Sigmoid colon (tissue), 6 donors: ENCODE measurements at regions not wholly inside any gene's neighbourhood (a gene's known extent, or its start where the extent isn't known, plus 50 kb on each side); places are given as distances from the start of the nearest gene placed in this dataset.
A peak's percentile ranks its signal among the peaks of the same experiment; 100 is the strongest.

Experiments used
- DNase-seq: peaks from one replicate; pipeline ENCODE4 v3.0.0-alpha.2; 2019
- H3K27ac ChIP-seq, 4 donors: fragments of 200-600 bp; sonication (generic); one replicate each; pipeline ENCODE4 v1.5.1; 2016 to 2019; ENCODE audit warnings: mild to moderate bottlenecking in 1 of 4
- H3K27me3 ChIP-seq, 3 donors: fragments of 200-600 bp; sonication (generic); one replicate each; pipeline ENCODE4 v1.5.1; 2019; ENCODE audit warnings: mild to moderate bottlenecking in 1 of 3
- H3K36me3 ChIP-seq, 4 donors: fragments of 200-600 bp; sonication (generic); one replicate each; pipeline ENCODE4 v1.5.1; 2016 to 2019
- H3K4me1 ChIP-seq, 4 donors: fragments of 200-600 bp; sonication (generic); one replicate each; pipeline ENCODE4 v1.5.1; 2017 to 2019
- H3K4me3 ChIP-seq, 4 donors: fragments of 200-600 bp; sonication (generic); one replicate each; pipeline ENCODE4 v1.5.1; 2017 to 2019; ENCODE audit warnings: mild to moderate bottlenecking in 2 of 4, moderate library complexity in 1 of 4
- H3K9me3 ChIP-seq, 4 donors: fragments of 200-600 bp in 3 of 4; sonication (generic) in 3 of 4; one replicate each; pipeline versions ENCODE4 v1.5.1 to v1.6.1; 2013 to 2019
- CTCF ChIP-seq, 4 experiments: fragments of 450-650 bp in 3 of 4; fragments of 200-600 bp in 1 of 4; IDR thresholded peaks; one replicate each; pipeline ENCODE4 v1.5.1; 2016 to 2019; ENCODE audit warnings: antibody characterized with exemption in 4 of 4, mild to moderate bottlenecking in 3 of 4, moderate library complexity in 2 of 4
- EP300 ChIP-seq, 4 donors: sonication (generic); formaldehyde crosslinking; IDR thresholded peaks; one replicate each; pipeline ENCODE4 v1.6.1; 2017; ENCODE audit warnings: antibody characterized with exemption in 4 of 4
- POLR2A ChIP-seq, 2 donors: fragments of 450-650 bp; IDR thresholded peaks; one replicate each; pipeline ENCODE4 v1.6.1; 2016; ENCODE audit warnings: antibody characterized with exemption in 2 of 2, mild to moderate bottlenecking in 2 of 2, moderate library complexity in 2 of 2
- POLR2AphosphoS5 ChIP-seq, 4 donors: sonication (generic); formaldehyde crosslinking; IDR thresholded peaks; one replicate each; pipeline ENCODE4 v1.6.1; 2017; ENCODE audit warnings: antibody characterized with exemption in 4 of 4
- WGBS, 2 donors: extraction: QIAGEN DNeasy Blood & Tissue Kit; methylation state at CpG; one replicate each; pipeline ENCODE4 v1.1.7; 2013; 5-methylcytosine and 5-hydroxymethylcytosine counted together
- intact Hi-C: fragments of 100-400 bp; cut with DNase I; formaldehyde crosslinking; loops from one replicate; pipeline ENCODE4 v1.15.1; 2023
- donor health status: healthy with polysubstance abuse.
- donor health status: healthy.

- peaks cover 0 to 3% (median 0%) of the 10 kb centered on the region in 4 donors for H3K9me3 ChIP-seq
- TF ChIP-seq CTCF (IDR thresholded peaks at IDR 0.05) (no peak), EP300 (IDR thresholded peaks at IDR 0.05) (no peak), POLR2AphosphoS5 (IDR thresholded peaks at IDR 0.05) (no peak), POLR2A (IDR thresholded peaks at IDR 0.05) (no peak)
- H3K27me3 ChIP-seq, result peaks cover 0 to 3% (median 0%) of the 10 kb centered on the region in 3 donors
- H3K4me3 ChIP-seq, result no peak overlapping the region
- H3K27ac ChIP-seq, result no peak overlapping the region
- intact Hi-C loops, result no loop called here
- H3K4me1 ChIP-seq, result no peaks in the 10 kb centered on the region
- no peak for DNase-seq
- 59 to 71% methylated on average over 5 of the region's 5 CpGs for WGBS, 2 donors
- H3K36me3 ChIP-seq, result no peaks in the 10 kb centered on the region
Observed at GRCh38 chr11:44505581-44506054, 59.8 kb upstream of the CD82 start.

GRCh38 chr11:44506375-44507016, 59.0 kb upstream of the CD82 start:
- peak; percentile 28 for DNase-seq
- 29 to 71% methylated on average over 7 of the region's 7 CpGs for WGBS, 2 donors
- Histone ChIP-seq H3K9me3 (peaks cover 0 to 3% (median 0%) of the 10 kb centered on the region in 4 donors), H3K27ac (no peak overlapping the region), H3K36me3 (no peaks in the 10 kb centered on the region), H3K4me1 (no peaks in the 10 kb centered on the region), H3K27me3 (peaks cover 0 to 9% (median 0%) of the 10 kb centered on the region in 3 donors), H3K4me3 (no peak overlapping the region)
- TF ChIP-seq CTCF (IDR thresholded peaks at IDR 0.05) (no peak), POLR2A (IDR thresholded peaks at IDR 0.05) (no peak), EP300 (IDR thresholded peaks at IDR 0.05) (no peak), POLR2AphosphoS5 (IDR thresholded peaks at IDR 0.05) (no peak)
- intact Hi-C loops, result no loop called here

GRCh38 chr11:44507491-44507890, 58.0 kb upstream of the CD82 start:
- peaks cover 0 to 13% (median 0%) of the 10 kb centered on the region in 3 donors for H3K27me3 ChIP-seq
- intact Hi-C loops, result no loop called here
- no peaks in the 10 kb centered on the region for H3K4me1 ChIP-seq
- 90 to 96% methylated on average over 3 of the region's 3 CpGs for WGBS, 2 donors
- no peaks in the 10 kb centered on the region for H3K36me3 ChIP-seq
- TF ChIP-seq POLR2AphosphoS5 (IDR thresholded peaks at IDR 0.05) (no peak), POLR2A (IDR thresholded peaks at IDR 0.05) (no peak), EP300 (IDR thresholded peaks at IDR 0.05) (no peak), CTCF (IDR thresholded peaks at IDR 0.05) (no peak)
- H3K9me3 ChIP-seq, result peaks cover 0 to 3% (median 0%) of the 10 kb centered on the region in 4 donors
- DNase-seq, result no peak
- no peak overlapping the region for H3K4me3 ChIP-seq
- H3K27ac ChIP-seq, result no peak overlapping the region

GRCh38 chr11:44507896-44508445, 57.5 kb upstream of the CD82 start:
- no peak overlapping the region for H3K4me3 ChIP-seq
- intact Hi-C loops, result no loop called here
- 83 to 92% methylated on average over 3 of the region's 3 CpGs for WGBS, 2 donors
- H3K9me3 ChIP-seq, result peaks cover 0 to 3% (median 0%) of the 10 kb centered on the region in 4 donors
- H3K36me3 ChIP-seq, result no peaks in the 10 kb centered on the region
- peaks cover 0 to 13% (median 0%) of the 10 kb centered on the region in 3 donors for H3K27me3 ChIP-seq
- no peak for TF ChIP-seq POLR2AphosphoS5 (IDR thresholded peaks at IDR 0.05)
- no peak for TF ChIP-seq CTCF (IDR thresholded peaks at IDR 0.05)
- TF ChIP-seq EP300 (IDR thresholded peaks at IDR 0.05), result no peak
- TF ChIP-seq POLR2A (IDR thresholded peaks at IDR 0.05), result no peak
- H3K4me1 ChIP-seq, result no peaks in the 10 kb centered on the region
- no peak overlapping the region for H3K27ac ChIP-seq
- DNase-seq, result no peak
